H1 (cell line): ENCODE measurements at regions not wholly inside any gene's neighbourhood (a gene's known extent, or its start where the extent isn't known, plus 50 kb on each side); places are given as distances from the start of the nearest gene placed in this dataset.

Experiments used
- CTCF ChIA-PET: fragments of 300-600 bp; sonication (Branson Sonifier 250); formaldehyde crosslinking; loops from one replicate; lab custom pipeline; 2021; ENCODE audit not compliant: partially characterized antibody; lab: Charles Lee
- POLR2A ChIA-PET: fragments of 300-600 bp; sonication (Branson Sonifier 250); formaldehyde crosslinking; loops from one replicate; lab custom pipeline; 2021; ENCODE audit warnings: inconsistent platforms; ENCODE audit not compliant: partially characterized antibody; lab: Charles Lee
- DNase-seq, 2 experiments: peaks; one replicate each; pipeline versions ENCODE4 v3.0.0 to v3.0.0-alpha.2; 2010 to 2022; ENCODE audit warnings: low spot score in 2 of 2, low read depth in 1 of 2, mixed read lengths in 1 of 2
- FAIRE-seq: peaks from 2 replicates; lab custom pipeline; 2011; peaks lifted over from hg19 to GRCh38; lab: Jason Lieb, UNC
- H2AFZ ChIP-seq: 2 replicates; pipeline ENCODE4 v1.8.1; 2012; ENCODE audit warnings: low read length, inconsistent platforms
- H2AK5ac ChIP-seq: 2 replicates; pipeline ENCODE4 v1.6.1; 2013; ENCODE audit warnings: low read depth, low read length
- H2BK120ac ChIP-seq: replicated peaks from 2 replicates; pipeline ENCODE3; 2013; ENCODE audit warnings: low read depth, low read length, inconsistent platforms
- H2BK12ac ChIP-seq: 2 replicates; pipeline ENCODE4 v1.6.1; 2013; ENCODE audit warnings: low read depth, low read length
- H2BK15ac ChIP-seq: 2 replicates; pipeline ENCODE4 v1.6.1; 2013; ENCODE audit warnings: low read length
- H2BK20ac ChIP-seq: 2 replicates; pipeline ENCODE4 v1.6.1; 2013; ENCODE audit warnings: low read length
- H2BK5ac ChIP-seq: 2 replicates; pipeline ENCODE4 v1.6.1; 2013; ENCODE audit warnings: low read depth, low read length
- H3K14ac ChIP-seq: 2 replicates; pipeline ENCODE4 v1.6.1; 2013; ENCODE audit warnings: inconsistent platforms; ENCODE audit not compliant: insufficient read length
- H3K18ac ChIP-seq: 2 replicates; pipeline ENCODE4 v1.6.1; 2013; ENCODE audit warnings: low read length; ENCODE audit errors: extremely low read depth
- H3K23ac ChIP-seq: 2 replicates; pipeline ENCODE4 v1.6.1; 2013; ENCODE audit warnings: inconsistent platforms; ENCODE audit not compliant: insufficient read length
- H3K23me2 ChIP-seq: 2 replicates; pipeline ENCODE4 v1.6.1; 2013; ENCODE audit warnings: low read depth, low read length
- H3K27ac ChIP-seq: 2 replicates; pipeline ENCODE4 v1.6.1; 2011; ENCODE audit warnings: low read depth, low read length, inconsistent platforms
- H3K27me3 ChIP-seq, 4 experiments: replicated peaks in 1 of 4; 1 replicate in 1 of 4; 2 replicates in 3 of 4; pipeline versions ENCODE4 v1.6.1 to v1.8.1; 2011 to 2013; ENCODE audit warnings: low read length in 3 of 4, mild to moderate bottlenecking in 3 of 4, inconsistent platforms in 2 of 4, mixed read lengths in 2 of 4, moderate library complexity in 1 of 4; ENCODE audit not compliant: control insufficient read depth in 3 of 4, insufficient read depth in 3 of 4; ENCODE audit errors: extremely low read depth in 1 of 4
- H3K36me3 ChIP-seq, 4 experiments: 2 replicates each; pipeline versions ENCODE4 v1.6.1 to v1.8.1; 2011 to 2013; ENCODE audit warnings: mild to moderate bottlenecking in 4 of 4, low read length in 3 of 4, moderate library complexity in 2 of 4, control low read depth in 1 of 4, inconsistent platforms in 1 of 4; ENCODE audit not compliant: insufficient read depth in 4 of 4, control insufficient read depth in 2 of 4
- H3K4ac ChIP-seq: replicated peaks from 2 replicates; pipeline ENCODE3; 2013; ENCODE audit warnings: low read length, low read depth, mixed read lengths, inconsistent platforms; ENCODE audit not compliant: insufficient read length
- H3K4me1 ChIP-seq, 4 experiments: replicated peaks in 1 of 4; 1 replicate in 1 of 4; 2 replicates in 3 of 4; pipeline versions ENCODE4 v1.6.1 to v1.8.1; 2011 to 2013; ENCODE audit warnings: low read length in 3 of 4, inconsistent platforms in 2 of 4, mixed read lengths in 1 of 4; ENCODE audit not compliant: insufficient read depth in 4 of 4, control insufficient read depth in 3 of 4
- H3K4me2 ChIP-seq, 2 experiments: 2 replicates each; pipeline versions ENCODE4 v1.6.1 to v1.8.1; 2011 to 2013; ENCODE audit warnings: low read depth in 2 of 2, low read length in 2 of 2, control low read depth in 1 of 2, inconsistent platforms in 1 of 2, mild to moderate bottlenecking in 1 of 2; ENCODE audit not compliant: insufficient read depth in 1 of 2
- H3K4me3 ChIP-seq, 4 experiments: fragments of 200-600, 300-600 bp in 1 of 4; sonication (generic), shearing (Covaris generic), sonication (Bioruptor Twin) in 1 of 4; 2 replicates each; pipeline versions ENCODE4 v1.5.1 to v1.8.1; 2011 to 2016; ENCODE audit warnings: low read length in 4 of 4, low read depth in 3 of 4, control low read depth in 2 of 4, inconsistent platforms in 2 of 4, mild to moderate bottlenecking in 2 of 4, mixed read lengths in 1 of 4, moderate library complexity in 1 of 4; ENCODE audit not compliant: insufficient read depth in 2 of 4; ENCODE audit errors: extremely low read depth in 1 of 4
- H3K56ac ChIP-seq: replicated peaks from 2 replicates; pipeline ENCODE3; 2013; ENCODE audit warnings: low read depth, mild to moderate bottlenecking, mixed read lengths, low read length, inconsistent platforms; ENCODE audit not compliant: insufficient read length
- H3K79me1 ChIP-seq: 2 replicates; pipeline ENCODE4 v1.6.1; 2013; ENCODE audit warnings: low read depth, low read length, control low read depth
- H3K79me2 ChIP-seq, 2 experiments: 2 replicates each; pipeline versions ENCODE4 v1.6.1 to v1.8.1; 2012 to 2013; ENCODE audit warnings: low read length in 2 of 2, mild to moderate bottlenecking in 2 of 2, inconsistent platforms in 1 of 2; ENCODE audit not compliant: insufficient read depth in 2 of 2, control insufficient read depth in 1 of 2
- H3K9ac ChIP-seq, 4 experiments: replicated peaks in 1 of 4; 1 replicate in 1 of 4; 2 replicates in 3 of 4; pipeline versions ENCODE4 v1.6.1 to v1.8.1; 2011 to 2013; ENCODE audit warnings: low read depth in 3 of 4, low read length in 3 of 4, control low read depth in 2 of 4, mild to moderate bottlenecking in 2 of 4, moderate library complexity in 2 of 4, inconsistent platforms in 1 of 4; ENCODE audit errors: extremely low read depth in 1 of 4
- H3K9me3 ChIP-seq, 2 experiments: 2 replicates each; pipeline versions ENCODE4 v1.6.1 to v1.8.1; 2012 to 2013; ENCODE audit warnings: mild to moderate bottlenecking in 2 of 2, moderate library complexity in 2 of 2, control low read depth in 1 of 2, inconsistent platforms in 1 of 2, low read depth in 1 of 2, low read length in 1 of 2, mixed read lengths in 1 of 2; ENCODE audit not compliant: insufficient read depth in 2 of 2
- H4K20me1 ChIP-seq, 2 experiments: replicated peaks in 1 of 2; 2 replicates each; pipeline versions ENCODE3 to v1.8.1; 2011 to 2013; ENCODE audit warnings: inconsistent platforms in 2 of 2, low read length in 2 of 2, mild to moderate bottlenecking in 1 of 2; ENCODE audit not compliant: insufficient read depth in 2 of 2, control insufficient read depth in 1 of 2
- H4K5ac ChIP-seq: 2 replicates; pipeline ENCODE4 v1.6.1; 2013; ENCODE audit warnings: low read length, low read depth, mixed read lengths, inconsistent platforms; ENCODE audit not compliant: insufficient read length
- H4K8ac ChIP-seq: 2 replicates; pipeline ENCODE4 v1.8.0; 2013; ENCODE audit warnings: mild to moderate bottlenecking, moderate library complexity, low read length, inconsistent platforms; ENCODE audit not compliant: insufficient read depth; ENCODE audit errors: extremely low read depth
- H4K91ac ChIP-seq: replicated peaks from 2 replicates; pipeline ENCODE3; 2013; ENCODE audit warnings: low read length, mixed read lengths, inconsistent platforms; ENCODE audit not compliant: insufficient read length
- GTF2F1 ChIP-seq: IDR thresholded peaks from 2 replicates; pipeline ENCODE4 v1.6.1; 2012; ENCODE audit warnings: low read depth, low read length, improper control_type of control experiment, borderline replicate concordance
- RXRA ChIP-seq: IDR thresholded peaks from 2 replicates; pipeline ENCODE4 v1.6.1; 2011; ENCODE audit warnings: low read depth, mild to moderate bottlenecking, low read length, moderate library complexity; ENCODE audit not compliant: insufficient read depth
- SP1 ChIP-seq: IDR thresholded peaks from 2 replicates; pipeline ENCODE4 v1.6.1; 2011; ENCODE audit warnings: low read depth, low read length
- TBP ChIP-seq: IDR thresholded peaks from 2 replicates; pipeline ENCODE4 v1.6.1; 2011; ENCODE audit warnings: low read depth, low read length, improper control_type of control experiment
- TCF12 ChIP-seq: IDR thresholded peaks from 2 replicates; pipeline ENCODE4 v1.6.1; 2011; ENCODE audit warnings: low read depth, mild to moderate bottlenecking, low read length
- WGBS, 2 experiments: shearing (Covaris generic) in 1 of 2; methylation state at CpG; one replicate each; pipeline versions ENCODE4 v1.1.6 to v1.1.7; 2013 to 2015; ENCODE audit warnings: low lambda C conversion rate in 2 of 2, mixed read lengths in 2 of 2, inconsistent platforms in 1 of 2, low coverage in 1 of 2, missing lambda C conversion rate in 1 of 2; ENCODE audit not compliant: insufficient replicate concordance in 2 of 2, insufficient coverage in 1 of 2, insufficient read length in 1 of 2; ENCODE audit errors: extremely low coverage in 1 of 2, missing lambda C conversion rate in 1 of 2; 5-methylcytosine and 5-hydroxymethylcytosine counted together

GRCh38 chr4:120314969-120315368 lies 248.3 kb upstream of the MAD2L1 start:
- no peak overlapping the region for H2BK12ac ChIP-seq
- H3K18ac ChIP-seq, result no peak overlapping the region
- no peak for FAIRE-seq
- H3K36me3 ChIP-seq, result no peaks in the 10 kb centered on the region
- POLR2A ChIA-PET, result no interaction called here
- H4K5ac ChIP-seq, result no peak overlapping the region
- no peak overlapping the region for H4K91ac ChIP-seq
- no peaks in the 10 kb centered on the region for H4K20me1 ChIP-seq
- no peak overlapping the region for H3K14ac ChIP-seq
- DNase-seq, result no peak
- no peak overlapping the region for H2BK5ac ChIP-seq
- TF ChIP-seq TBP, result no peak
- no peak for TF ChIP-seq TCF12
- no peak for TF ChIP-seq SP1
- TF ChIP-seq GTF2F1, result no peak
- no peak for TF ChIP-seq RXRA
- no peak overlapping the region for H3K56ac ChIP-seq
- H3K4me2 ChIP-seq, result no peak overlapping the region
- no peak overlapping the region for H2BK120ac ChIP-seq
- H3K23me2 ChIP-seq, result no peaks in the 10 kb centered on the region
- no peak overlapping the region for H2BK15ac ChIP-seq
- H2BK20ac ChIP-seq, result no peak overlapping the region
- H3K79me2 ChIP-seq, result no peaks in the 10 kb centered on the region
- H3K9me3 ChIP-seq, result peaks cover 2 to 6% of the 10 kb centered on the region in 2 experiments; a peak in 1 of 4 replicates
- no peak overlapping the region for H3K9ac ChIP-seq
- CTCF ChIA-PET, result no interaction called here
- H3K4me1 ChIP-seq, result no peaks in the 10 kb centered on the region
- H3K27me3 ChIP-seq, result no peaks in the 10 kb centered on the region
- no peak overlapping the region for H3K4ac ChIP-seq
- no peak overlapping the region for H2AK5ac ChIP-seq
- H3K79me1 ChIP-seq, result no peaks in the 10 kb centered on the region
- 85% methylated on average over 2 of the region's 2 CpGs; no CpG with 5 or more reads in 1 of the 2 experiments for WGBS, 2 experiments
- H3K23ac ChIP-seq, result no peak overlapping the region
- H2AFZ ChIP-seq, result no peak overlapping the region
- no peak overlapping the region for H3K4me3 ChIP-seq
- H4K8ac ChIP-seq, result no peak overlapping the region
- no peak overlapping the region for H3K27ac ChIP-seq
